ENCODE measurements at regions not wholly inside any gene's neighbourhood (a gene's known extent, or its start where the extent isn't known, plus 50 kb on each side); places are given as distances from the start of the nearest gene placed in this dataset.

DNA sequence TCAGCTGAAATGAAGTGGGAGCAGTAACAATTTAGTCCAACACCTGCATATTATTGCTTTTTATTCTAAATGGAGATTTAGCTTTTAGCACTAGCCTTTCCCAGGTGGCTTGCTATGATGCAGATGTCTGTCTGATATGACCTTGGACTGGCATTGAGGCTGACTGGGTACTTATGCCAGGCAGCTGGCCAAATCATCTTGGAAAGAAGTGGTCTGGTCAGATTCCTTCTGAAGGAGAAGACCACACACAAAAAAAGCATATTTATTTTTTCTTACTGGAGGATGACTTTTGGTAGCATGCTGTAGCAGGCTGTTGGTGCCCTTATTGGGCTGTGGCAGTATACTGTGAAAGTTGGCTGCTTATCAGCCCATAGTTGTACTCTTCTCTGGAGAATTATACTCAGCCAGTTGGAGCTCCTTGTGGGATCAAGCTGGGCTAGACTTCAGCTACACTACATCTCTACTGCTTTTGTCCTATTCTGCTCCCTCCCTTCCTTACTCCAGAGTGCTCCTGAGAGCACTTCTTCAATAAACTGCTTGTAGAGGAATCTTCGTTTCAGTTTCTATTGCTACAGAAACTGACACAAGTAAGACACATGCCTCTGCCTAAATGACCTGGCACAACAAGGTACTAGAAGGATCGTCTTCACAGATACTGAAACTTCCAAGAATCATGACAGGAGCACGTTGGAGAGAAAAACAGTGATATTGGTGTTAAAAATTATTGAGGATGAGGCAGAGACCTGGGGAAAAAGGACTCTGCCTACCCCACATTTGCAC lies 196.8 kb upstream of the RPS6KA3 start:
- WGBS, 2 donors, result 53 to 58% methylated on average over 3 of the region's 3 CpGs

DNA sequence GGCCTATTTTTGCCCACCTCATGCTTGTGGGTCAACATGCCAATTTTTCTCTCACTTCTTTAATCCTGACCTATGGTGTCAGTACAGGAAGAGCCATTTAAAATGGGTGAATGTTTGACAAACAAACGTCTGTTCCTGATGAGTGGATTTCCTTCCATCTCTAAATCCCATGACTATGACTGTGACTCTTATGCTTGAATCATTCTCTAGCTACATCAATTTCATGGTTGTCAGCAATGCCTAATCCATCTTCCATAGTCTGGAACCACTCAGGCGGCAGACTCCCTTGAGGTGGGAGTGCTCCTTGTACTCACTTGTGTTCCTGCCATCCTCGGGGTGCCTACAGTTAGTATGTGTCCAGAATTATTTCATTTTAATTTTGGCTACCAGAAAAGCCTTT lies 194.9 kb upstream of the RPS6KA3 start:
- 77 to 84% methylated on average over 3 of the region's 3 CpGs for WGBS, 2 donors
- Histone ChIP-seq H3K9me3 (no peaks in the 10 kb centered on the region), H3K4me3 (no peak overlapping the region), H3K36me3 (no peaks in the 10 kb centered on the region), H3K4me1 (no peaks in the 10 kb centered on the region), H3K27me3 (no peaks in the 10 kb centered on the region), H3K27ac (no peak overlapping the region)
- DNase-seq, result no peak
- intact Hi-C loops (cut with DNase I), result no loop called here
- TF ChIP-seq POLR2AphosphoS5 (IDR thresholded peaks at IDR 0.05) (no peak), EP300 (IDR thresholded peaks at IDR 0.05) (no peak), POLR2A (IDR thresholded peaks at IDR 0.05) (no peak)
- TF ChIP-seq, protein P1, sequence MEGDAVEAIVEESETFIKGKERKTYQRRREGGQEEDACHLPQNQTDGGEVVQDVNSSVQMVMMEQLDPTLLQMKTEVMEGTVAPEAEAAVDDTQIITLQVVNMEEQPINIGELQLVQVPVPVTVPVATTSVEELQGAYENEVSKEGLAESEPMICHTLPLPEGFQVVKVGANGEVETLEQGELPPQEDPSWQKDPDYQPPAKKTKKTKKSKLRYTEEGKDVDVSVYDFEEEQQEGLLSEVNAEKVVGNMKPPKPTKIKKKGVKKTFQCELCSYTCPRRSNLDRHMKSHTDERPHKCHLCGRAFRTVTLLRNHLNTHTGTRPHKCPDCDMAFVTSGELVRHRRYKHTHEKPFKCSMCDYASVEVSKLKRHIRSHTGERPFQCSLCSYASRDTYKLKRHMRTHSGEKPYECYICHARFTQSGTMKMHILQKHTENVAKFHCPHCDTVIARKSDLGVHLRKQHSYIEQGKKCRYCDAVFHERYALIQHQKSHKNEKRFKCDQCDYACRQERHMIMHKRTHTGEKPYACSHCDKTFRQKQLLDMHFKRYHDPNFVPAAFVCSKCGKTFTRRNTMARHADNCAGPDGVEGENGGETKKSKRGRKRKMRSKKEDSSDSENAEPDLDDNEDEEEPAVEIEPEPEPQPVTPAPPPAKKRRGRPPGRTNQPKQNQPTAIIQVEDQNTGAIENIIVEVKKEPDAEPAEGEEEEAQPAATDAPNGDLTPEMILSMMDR (IDR thresholded peaks at IDR 0.05), result no peak

More for the DNA sequence above, 196.8 kb upstream of the RPS6KA3 start:
- H3K36me3 ChIP-seq, result no peaks in the 10 kb centered on the region
- no peaks in the 10 kb centered on the region for H3K27me3 ChIP-seq
- no peak overlapping the region for H3K4me3 ChIP-seq
- TF ChIP-seq, protein P1 (IDR thresholded peaks at IDR 0.05), result no peak
- no peak for TF ChIP-seq POLR2A (IDR thresholded peaks at IDR 0.05)
- no peak for TF ChIP-seq EP300 (IDR thresholded peaks at IDR 0.05)
- TF ChIP-seq POLR2AphosphoS5 (IDR thresholded peaks at IDR 0.05), result no peak
- no peak overlapping the region for H3K27ac ChIP-seq
- no peaks in the 10 kb centered on the region for H3K4me1 ChIP-seq
- intact Hi-C loops (cut with DNase I), result no loop called here
- DNase-seq, result no peak
- no peaks in the 10 kb centered on the region for H3K9me3 ChIP-seq

DNA sequence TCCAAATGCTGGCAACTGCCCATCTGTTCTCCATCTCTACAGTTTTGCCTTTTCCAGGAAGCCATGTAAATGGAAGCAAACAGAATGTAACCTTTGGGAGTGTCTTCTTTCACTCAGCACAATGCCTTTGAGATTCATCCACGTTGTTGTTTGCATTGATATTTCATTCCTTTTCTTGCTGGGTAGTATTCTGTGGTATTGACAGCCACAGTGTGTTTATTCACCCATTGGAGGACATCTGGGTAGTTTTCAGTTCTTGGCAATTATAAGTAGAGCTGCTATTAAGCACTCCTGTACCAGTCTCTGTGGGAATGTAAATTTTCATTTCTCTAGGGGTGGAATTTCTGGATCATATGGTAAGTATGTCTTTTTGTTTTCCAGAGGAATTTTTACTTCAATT lies 194.3 kb upstream of the RPS6KA3 start:
- Histone ChIP-seq H3K27me3 (no peaks in the 10 kb centered on the region), H3K9me3 (no peaks in the 10 kb centered on the region), H3K27ac (no peak overlapping the region), H3K4me1 (no peaks in the 10 kb centered on the region), H3K36me3 (no peaks in the 10 kb centered on the region), H3K4me3 (no peak overlapping the region)
- DNase-seq, result no peak
- WGBS, 2 donors, result 34 to 53% methylated on average over 1 of the region's 1 CpG
- intact Hi-C loops (cut with DNase I), result no loop called here
- TF ChIP-seq POLR2AphosphoS5 (IDR thresholded peaks at IDR 0.05) (no peak), POLR2A (IDR thresholded peaks at IDR 0.05) (no peak), EP300 (IDR thresholded peaks at IDR 0.05) (no peak)
- TF ChIP-seq, protein P1 (IDR thresholded peaks at IDR 0.05), result no peak

DNA sequence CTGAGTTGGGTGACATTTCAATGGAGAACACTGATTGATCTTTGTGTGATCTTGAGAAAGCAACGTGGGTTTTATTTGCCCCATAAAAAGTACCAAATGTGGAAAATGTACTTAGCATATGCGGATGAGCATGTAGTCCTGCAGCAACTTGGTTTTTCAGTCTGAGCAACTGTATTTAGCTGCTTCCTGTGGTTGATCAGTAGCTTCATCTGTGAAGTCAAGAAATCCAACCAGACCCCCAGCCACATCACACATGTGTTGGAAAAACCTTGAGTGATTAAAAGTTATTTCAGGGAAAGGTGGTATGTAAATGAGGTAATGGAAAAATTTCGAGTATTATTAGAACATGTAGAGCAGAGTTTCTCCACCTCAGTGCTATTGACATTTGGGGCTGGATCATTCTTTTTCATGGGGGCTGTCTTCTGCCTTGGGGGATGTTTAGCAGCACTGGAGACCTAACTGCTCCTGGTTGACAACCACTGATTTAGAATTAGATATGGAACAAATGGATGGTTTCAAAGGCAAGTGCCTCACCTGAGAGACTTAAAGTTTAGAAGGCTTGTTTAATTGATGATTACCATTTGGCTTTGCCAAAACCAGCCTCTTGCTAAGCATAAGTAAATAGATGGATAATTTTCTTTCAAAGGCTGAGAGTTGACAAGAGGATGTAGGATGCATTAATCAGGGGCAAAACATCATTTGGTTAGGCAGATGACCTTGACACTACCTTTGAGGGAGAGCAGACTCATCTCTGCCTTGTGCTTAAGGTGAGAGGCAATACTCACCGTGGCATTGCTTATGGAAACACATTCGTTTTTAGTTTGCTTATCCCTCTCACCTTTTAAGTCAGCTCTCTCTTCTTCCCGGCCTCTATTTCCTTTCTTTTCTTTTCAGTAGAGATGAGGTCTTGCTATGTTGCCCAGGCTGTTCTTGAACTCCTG lies 193.0 kb upstream of the RPS6KA3 start:
- H3K27me3 ChIP-seq, result no peaks in the 10 kb centered on the region
- no peaks in the 10 kb centered on the region for H3K9me3 ChIP-seq
- no peaks in the 10 kb centered on the region for H3K36me3 ChIP-seq
- WGBS, 2 donors, result 59 to 76% methylated on average over 6 of the region's 6 CpGs
- TF ChIP-seq POLR2AphosphoS5 (IDR thresholded peaks at IDR 0.05) (no peak), POLR2A (IDR thresholded peaks at IDR 0.05) (no peak), EP300 (IDR thresholded peaks at IDR 0.05) (no peak)
- TF ChIP-seq, protein P1 (IDR thresholded peaks at IDR 0.05), result no peak
- DNase-seq, result no peak
- intact Hi-C loops (cut with DNase I), result no loop called here
- H3K27ac ChIP-seq, result no peak overlapping the region
- no peak overlapping the region for H3K4me3 ChIP-seq
- H3K4me1 ChIP-seq, result no peaks in the 10 kb centered on the region

All from sigmoid colon (tissue), 6 donors.